H1 (cell line): ENCODE measurements at regions not wholly inside any gene's neighbourhood (a gene's known extent, or its start where the extent isn't known, plus 50 kb on each side); places are given as distances from the start of the nearest gene placed in this dataset.

Experiments used
- CTCF ChIA-PET: fragments of 300-600 bp; sonication (Branson Sonifier 250); formaldehyde crosslinking; loops from one replicate; lab custom pipeline; 2021; ENCODE audit not compliant: partially characterized antibody; lab: Charles Lee
- POLR2A ChIA-PET: fragments of 300-600 bp; sonication (Branson Sonifier 250); formaldehyde crosslinking; loops from one replicate; lab custom pipeline; 2021; ENCODE audit warnings: inconsistent platforms; ENCODE audit not compliant: partially characterized antibody; lab: Charles Lee
- DNase-seq, 2 experiments: peaks; one replicate each; pipeline versions ENCODE4 v3.0.0 to v3.0.0-alpha.2; 2010 to 2022; ENCODE audit warnings: low spot score in 2 of 2, low read depth in 1 of 2, mixed read lengths in 1 of 2
- FAIRE-seq: peaks from 2 replicates; lab custom pipeline; 2011; peaks lifted over from hg19 to GRCh38; lab: Jason Lieb, UNC
- H2AFZ ChIP-seq: 2 replicates; pipeline ENCODE4 v1.8.1; 2012; ENCODE audit warnings: low read length, inconsistent platforms
- H2AK5ac ChIP-seq: 2 replicates; pipeline ENCODE4 v1.6.1; 2013; ENCODE audit warnings: low read depth, low read length
- H2BK120ac ChIP-seq: replicated peaks from 2 replicates; pipeline ENCODE3; 2013; ENCODE audit warnings: low read depth, low read length, inconsistent platforms
- H2BK12ac ChIP-seq: 2 replicates; pipeline ENCODE4 v1.6.1; 2013; ENCODE audit warnings: low read depth, low read length
- H2BK15ac ChIP-seq: 2 replicates; pipeline ENCODE4 v1.6.1; 2013; ENCODE audit warnings: low read length
- H2BK20ac ChIP-seq: 2 replicates; pipeline ENCODE4 v1.6.1; 2013; ENCODE audit warnings: low read length
- H2BK5ac ChIP-seq: 2 replicates; pipeline ENCODE4 v1.6.1; 2013; ENCODE audit warnings: low read depth, low read length
- H3K14ac ChIP-seq: 2 replicates; pipeline ENCODE4 v1.6.1; 2013; ENCODE audit warnings: inconsistent platforms; ENCODE audit not compliant: insufficient read length
- H3K18ac ChIP-seq: 2 replicates; pipeline ENCODE4 v1.6.1; 2013; ENCODE audit warnings: low read length; ENCODE audit errors: extremely low read depth
- H3K23ac ChIP-seq: 2 replicates; pipeline ENCODE4 v1.6.1; 2013; ENCODE audit warnings: inconsistent platforms; ENCODE audit not compliant: insufficient read length
- H3K23me2 ChIP-seq: 2 replicates; pipeline ENCODE4 v1.6.1; 2013; ENCODE audit warnings: low read depth, low read length
- H3K27ac ChIP-seq: 2 replicates; pipeline ENCODE4 v1.6.1; 2011; ENCODE audit warnings: low read depth, low read length, inconsistent platforms
- H3K27me3 ChIP-seq, 4 experiments: replicated peaks in 1 of 4; 1 replicate in 1 of 4; 2 replicates in 3 of 4; pipeline versions ENCODE4 v1.6.1 to v1.8.1; 2011 to 2013; ENCODE audit warnings: low read length in 3 of 4, mild to moderate bottlenecking in 3 of 4, inconsistent platforms in 2 of 4, mixed read lengths in 2 of 4, moderate library complexity in 1 of 4; ENCODE audit not compliant: control insufficient read depth in 3 of 4, insufficient read depth in 3 of 4; ENCODE audit errors: extremely low read depth in 1 of 4
- H3K36me3 ChIP-seq, 4 experiments: 2 replicates each; pipeline versions ENCODE4 v1.6.1 to v1.8.1; 2011 to 2013; ENCODE audit warnings: mild to moderate bottlenecking in 4 of 4, low read length in 3 of 4, moderate library complexity in 2 of 4, control low read depth in 1 of 4, inconsistent platforms in 1 of 4; ENCODE audit not compliant: insufficient read depth in 4 of 4, control insufficient read depth in 2 of 4
- H3K4ac ChIP-seq: replicated peaks from 2 replicates; pipeline ENCODE3; 2013; ENCODE audit warnings: low read length, low read depth, mixed read lengths, inconsistent platforms; ENCODE audit not compliant: insufficient read length
- H3K4me1 ChIP-seq, 4 experiments: replicated peaks in 1 of 4; 1 replicate in 1 of 4; 2 replicates in 3 of 4; pipeline versions ENCODE4 v1.6.1 to v1.8.1; 2011 to 2013; ENCODE audit warnings: low read length in 3 of 4, inconsistent platforms in 2 of 4, mixed read lengths in 1 of 4; ENCODE audit not compliant: insufficient read depth in 4 of 4, control insufficient read depth in 3 of 4
- H3K4me2 ChIP-seq, 2 experiments: 2 replicates each; pipeline versions ENCODE4 v1.6.1 to v1.8.1; 2011 to 2013; ENCODE audit warnings: low read depth in 2 of 2, low read length in 2 of 2, control low read depth in 1 of 2, inconsistent platforms in 1 of 2, mild to moderate bottlenecking in 1 of 2; ENCODE audit not compliant: insufficient read depth in 1 of 2
- H3K4me3 ChIP-seq, 4 experiments: fragments of 200-600, 300-600 bp in 1 of 4; sonication (generic), shearing (Covaris generic), sonication (Bioruptor Twin) in 1 of 4; 2 replicates each; pipeline versions ENCODE4 v1.5.1 to v1.8.1; 2011 to 2016; ENCODE audit warnings: low read length in 4 of 4, low read depth in 3 of 4, control low read depth in 2 of 4, inconsistent platforms in 2 of 4, mild to moderate bottlenecking in 2 of 4, mixed read lengths in 1 of 4, moderate library complexity in 1 of 4; ENCODE audit not compliant: insufficient read depth in 2 of 4; ENCODE audit errors: extremely low read depth in 1 of 4
- H3K56ac ChIP-seq: replicated peaks from 2 replicates; pipeline ENCODE3; 2013; ENCODE audit warnings: low read depth, mild to moderate bottlenecking, mixed read lengths, low read length, inconsistent platforms; ENCODE audit not compliant: insufficient read length
- H3K79me1 ChIP-seq: 2 replicates; pipeline ENCODE4 v1.6.1; 2013; ENCODE audit warnings: low read depth, low read length, control low read depth
- H3K79me2 ChIP-seq, 2 experiments: 2 replicates each; pipeline versions ENCODE4 v1.6.1 to v1.8.1; 2012 to 2013; ENCODE audit warnings: low read length in 2 of 2, mild to moderate bottlenecking in 2 of 2, inconsistent platforms in 1 of 2; ENCODE audit not compliant: insufficient read depth in 2 of 2, control insufficient read depth in 1 of 2
- H3K9ac ChIP-seq, 4 experiments: replicated peaks in 1 of 4; 1 replicate in 1 of 4; 2 replicates in 3 of 4; pipeline versions ENCODE4 v1.6.1 to v1.8.1; 2011 to 2013; ENCODE audit warnings: low read depth in 3 of 4, low read length in 3 of 4, control low read depth in 2 of 4, mild to moderate bottlenecking in 2 of 4, moderate library complexity in 2 of 4, inconsistent platforms in 1 of 4; ENCODE audit errors: extremely low read depth in 1 of 4
- H3K9me3 ChIP-seq, 2 experiments: 2 replicates each; pipeline versions ENCODE4 v1.6.1 to v1.8.1; 2012 to 2013; ENCODE audit warnings: mild to moderate bottlenecking in 2 of 2, moderate library complexity in 2 of 2, control low read depth in 1 of 2, inconsistent platforms in 1 of 2, low read depth in 1 of 2, low read length in 1 of 2, mixed read lengths in 1 of 2; ENCODE audit not compliant: insufficient read depth in 2 of 2
- H4K20me1 ChIP-seq, 2 experiments: replicated peaks in 1 of 2; 2 replicates each; pipeline versions ENCODE3 to v1.8.1; 2011 to 2013; ENCODE audit warnings: inconsistent platforms in 2 of 2, low read length in 2 of 2, mild to moderate bottlenecking in 1 of 2; ENCODE audit not compliant: insufficient read depth in 2 of 2, control insufficient read depth in 1 of 2
- H4K5ac ChIP-seq: 2 replicates; pipeline ENCODE4 v1.6.1; 2013; ENCODE audit warnings: low read length, low read depth, mixed read lengths, inconsistent platforms; ENCODE audit not compliant: insufficient read length
- H4K8ac ChIP-seq: 2 replicates; pipeline ENCODE4 v1.8.0; 2013; ENCODE audit warnings: mild to moderate bottlenecking, moderate library complexity, low read length, inconsistent platforms; ENCODE audit not compliant: insufficient read depth; ENCODE audit errors: extremely low read depth
- H4K91ac ChIP-seq: replicated peaks from 2 replicates; pipeline ENCODE3; 2013; ENCODE audit warnings: low read length, mixed read lengths, inconsistent platforms; ENCODE audit not compliant: insufficient read length
- CREB1 ChIP-seq: IDR thresholded peaks from 2 replicates; pipeline ENCODE4 v1.6.1; 2012; ENCODE audit warnings: inconsistent platforms
- CTCF ChIP-seq, 3 experiments: IDR thresholded peaks; 1 replicate in 2 of 3; 2 replicates in 1 of 3; pipeline versions ENCODE4 v1.5.1 to v1.6.1; 2011; ENCODE audit warnings: low read length in 3 of 3, mild to moderate bottlenecking in 3 of 3, inconsistent platforms in 2 of 3, low read depth in 1 of 3, moderate library complexity in 1 of 3; ENCODE audit not compliant: insufficient read depth in 1 of 3; ENCODE audit errors: control extremely low read depth in 1 of 3
- EP300 ChIP-seq, 2 experiments: IDR thresholded peaks; 1 replicate in 1 of 2; 2 replicates in 1 of 2; pipeline ENCODE4 v1.6.1; 2011 to 2012; ENCODE audit warnings: low read depth in 2 of 2, low read length in 2 of 2, mild to moderate bottlenecking in 2 of 2, borderline replicate concordance in 1 of 2, inconsistent platforms in 1 of 2, moderate library complexity in 1 of 2
- MAFK ChIP-seq: IDR thresholded peaks from 2 replicates; pipeline ENCODE4 v1.6.1; 2012; ENCODE audit warnings: low read depth, mild to moderate bottlenecking, improper control_type of control experiment, low read length
- RAD21 ChIP-seq, 2 experiments: IDR thresholded peaks in 1 of 2; conservative IDR thresholded peaks in 1 of 2; 2 replicates each; pipeline ENCODE4 v1.6.1; 2011; ENCODE audit warnings: low read depth in 2 of 2, low read length in 2 of 2, improper control_type of control experiment in 1 of 2, inconsistent platforms in 1 of 2, mild to moderate bottlenecking in 1 of 2, moderate library complexity in 1 of 2
- RFX5 ChIP-seq: IDR thresholded peaks from 2 replicates; pipeline ENCODE4 v1.6.1; 2011; ENCODE audit warnings: low read depth, low read length, improper control_type of control experiment, borderline replicate concordance
- RNF2 ChIP-seq: fragments of 200-900, 300-1000 bp; sonication (generic); IDR thresholded peaks from 2 replicates; pipeline ENCODE4 v1.7.1; 2016; ENCODE audit warnings: borderline replicate concordance, low read depth, mild to moderate bottlenecking, antibody characterized with exemption, low read length; ENCODE audit not compliant: poor library complexity, severe bottlenecking; ENCODE audit errors: missing control alignments
- SIN3A ChIP-seq, 2 experiments: IDR thresholded peaks in 1 of 2; conservative IDR thresholded peaks in 1 of 2; 2 replicates each; pipeline ENCODE4 v1.6.1; 2011 to 2012; ENCODE audit warnings: low read length in 2 of 2, improper control_type of control experiment in 1 of 2, low read depth in 1 of 2, mild to moderate bottlenecking in 1 of 2
- SP4 ChIP-seq: IDR thresholded peaks from 2 replicates; pipeline ENCODE4 v1.6.1; 2012; ENCODE audit warnings: low read length, inconsistent platforms
- WGBS, 2 experiments: shearing (Covaris generic) in 1 of 2; methylation state at CpG; one replicate each; pipeline versions ENCODE4 v1.1.6 to v1.1.7; 2013 to 2015; ENCODE audit warnings: low lambda C conversion rate in 2 of 2, mixed read lengths in 2 of 2, inconsistent platforms in 1 of 2, low coverage in 1 of 2, missing lambda C conversion rate in 1 of 2; ENCODE audit not compliant: insufficient replicate concordance in 2 of 2, insufficient coverage in 1 of 2, insufficient read length in 1 of 2; ENCODE audit errors: extremely low coverage in 1 of 2, missing lambda C conversion rate in 1 of 2; 5-methylcytosine and 5-hydroxymethylcytosine counted together

GRCh38 chr3:4908433-4909156, 70.6 kb upstream of the BHLHE40 start:
- Histone ChIP-seq H3K14ac (no peak overlapping the region), H3K79me2 (no peaks in the 10 kb centered on the region), H2BK120ac (no peak overlapping the region), H4K91ac (no peak overlapping the region), H2BK12ac (no peak overlapping the region), H3K4ac (no peak overlapping the region), H3K18ac (no peak overlapping the region), H3K36me3 (no peaks in the 10 kb centered on the region), H3K23me2 (no peaks in the 10 kb centered on the region), H3K4me1 (peaks cover 0 to 6% (median 2%) of the 10 kb centered on the region in 4 experiments; a peak in 3 of 7 replicates), H3K9ac (no peak overlapping the region), H3K4me3 (no peak overlapping the region), H2BK20ac (no peak overlapping the region), H3K56ac (no peak overlapping the region), H3K27me3 (no peaks in the 10 kb centered on the region; a peak in 1 of 7 replicates), H2BK15ac (no peak overlapping the region), H3K4me2 (no peak overlapping the region), H3K79me1 (no peaks in the 10 kb centered on the region), H4K8ac (no peak overlapping the region), H2AK5ac (no peak overlapping the region), H2AFZ (no peak overlapping the region), H3K9me3 (no peaks in the 10 kb centered on the region), H3K23ac (no peak overlapping the region), H4K20me1 (no peaks in the 10 kb centered on the region), H4K5ac (no peak overlapping the region), H2BK5ac (no peak overlapping the region), H3K27ac (no peak overlapping the region)
- POLR2A ChIA-PET = no interaction called here
- 88% methylated on average over 8 of the region's 8 CpGs; no CpG with 5 or more reads in 1 of the 2 experiments for WGBS, 2 experiments
- CTCF ChIA-PET = interaction anchor here (1.3 to 2.7 kb wide), 3 partner anchors 14 to 68 kb away, joined by 3 to 12 read pairs (median 8); no protein-coding TSS in a partner anchor
- DNase-seq = no peak
- no peak for FAIRE-seq
- TF ChIP-seq CTCF (IDR thresholded peaks at IDR 0.05; ENCODE audit: control extremely low read depth in 1 of 3, insufficient read depth in 1 of 3, low read depth in 1 of 3, low read length in 3 of 3) = no peak
- TF ChIP-seq EP300 (IDR thresholded peaks at IDR 0.05; ENCODE audit: borderline replicate concordance in 1 of 2, low read depth in 2 of 2, low read length in 2 of 2) = no peak
- no peak for TF ChIP-seq CREB1
- no peak for TF ChIP-seq RFX5
- TF ChIP-seq RNF2 = no peak
- no peak for TF ChIP-seq MAFK
- no peak for TF ChIP-seq SIN3A (conservative IDR thresholded peaks at IDR 0.05 in 1 of 2, IDR thresholded peaks at IDR 0.05 in 1 of 2; ENCODE audit: low read depth in 1 of 2, low read length in 2 of 2)
- TF ChIP-seq SP4 = no peak
- TF ChIP-seq RAD21 (IDR thresholded peaks at IDR 0.05 in 1 of 2, conservative IDR thresholded peaks at IDR 0.05 in 1 of 2; ENCODE audit: low read depth in 2 of 2, low read length in 2 of 2) = no peak
